ENCODE measurements at regions not wholly inside any gene's neighbourhood (a gene's known extent, or its start where the extent isn't known, plus 50 kb on each side); places are given as distances from the start of the nearest gene placed in this dataset.

DNA sequence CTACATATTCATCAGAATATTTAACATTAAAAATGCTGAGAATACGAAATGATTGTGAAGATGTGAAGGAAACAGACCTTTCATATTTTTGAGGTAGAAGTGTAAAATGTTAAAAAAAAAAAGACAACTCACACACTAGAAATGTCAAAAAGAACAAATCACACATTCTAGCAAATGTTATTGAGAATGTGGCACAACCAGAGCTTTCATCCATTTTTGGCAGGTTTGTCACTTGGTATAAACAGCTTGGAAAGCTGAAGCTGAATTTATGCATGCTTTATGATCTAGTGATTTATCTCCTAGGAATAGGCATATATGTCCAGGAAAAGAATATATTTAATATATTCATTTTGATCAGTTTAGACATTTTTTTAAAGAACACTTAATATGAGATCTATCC is 784.9 kb upstream of the GHITM start:
- no peaks in the 10 kb centered on the region for H3K27me3 ChIP-seq (ENCODE audit: insufficient read depth, low read length)
- CTCF ChIA-PET: no interaction called here
- no peaks in the 10 kb centered on the region for H3K79me2 ChIP-seq (ENCODE audit: insufficient read depth, low read length)
- H2AFZ ChIP-seq (ENCODE audit: low read depth, low read length, poor library complexity, severe bottlenecking): no peak overlapping the region
- H3K9ac ChIP-seq (ENCODE audit: low read length): no peak overlapping the region
- H3K9me3 ChIP-seq (ENCODE audit: control insufficient read depth in 1 of 2, insufficient read depth in 1 of 2, low read depth in 1 of 2, low read length in 2 of 2): peaks cover 5 to 6% of the 10 kb centered on the region in 2 experiments; a peak in 2 of 4 replicates
- POLR2A ChIA-PET: no interaction called here
- DNase-seq (ENCODE audit: low read depth, low spot score) (no peak), ATAC-seq (no peak)
- H3K36me3 ChIP-seq (ENCODE audit: control insufficient read depth in 1 of 2, insufficient read depth in 2 of 2, low read length in 2 of 2): no peaks in the 10 kb centered on the region
- intact Hi-C loops (cut with micrococcal nuclease): no loop called here
- TF ChIP-seq ELF1 (IDR thresholded peaks at IDR 0.05; ENCODE audit: borderline replicate concordance, low read depth) (no peak), EZH2 (IDR thresholded peaks at IDR 0.05) (no peak), SRF (IDR thresholded peaks at IDR 0.05; ENCODE audit: low read depth) (no peak), POLR2A (IDR thresholded peaks at IDR 0.05; ENCODE audit: borderline replicate concordance, extremely low read depth, insufficient read depth, insufficient read length) (no peak), SIN3A (IDR thresholded peaks at IDR 0.05; ENCODE audit: low read depth) (no peak), CBX3 (IDR thresholded peaks at IDR 0.05; ENCODE audit: low read depth) (no peak), ZNF274 (IDR thresholded peaks at IDR 0.05; ENCODE audit: low read depth, low read length) (no peak), TCF7L2 (IDR thresholded peaks at IDR 0.05; ENCODE audit: borderline replicate concordance, extremely low read depth, insufficient read depth, insufficient read length) (no peak), YY1 (IDR thresholded peaks at IDR 0.05; ENCODE audit: extremely low read depth, insufficient replicate concordance, low read depth, low read length) (no peak), ZFX (IDR thresholded peaks at IDR 0.05) (no peak), FOSL1 (IDR thresholded peaks at IDR 0.05; ENCODE audit: low read depth) (no peak), POLR2AphosphoS5 (IDR thresholded peaks at IDR 0.05; ENCODE audit: low read depth, low read length) (no peak), RAD21 (IDR thresholded peaks at IDR 0.05; ENCODE audit: low read depth) (no peak)
- TF ChIP-seq, protein P1, sequence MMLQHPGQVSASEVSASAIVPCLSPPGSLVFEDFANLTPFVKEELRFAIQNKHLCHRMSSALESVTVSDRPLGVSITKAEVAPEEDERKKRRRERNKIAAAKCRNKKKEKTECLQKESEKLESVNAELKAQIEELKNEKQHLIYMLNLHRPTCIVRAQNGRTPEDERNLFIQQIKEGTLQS (IDR thresholded peaks at IDR 0.05): no peak
- no peaks in the 10 kb centered on the region for H3K9me2 ChIP-seq (ENCODE audit: insufficient read depth)
- no TSS peak for BruUV-seq (replicated peaks)
- H3K27ac ChIP-seq (ENCODE audit: low read depth, low read length): no peak overlapping the region
- H4K20me1 ChIP-seq (ENCODE audit: insufficient read depth): no peaks in the 10 kb centered on the region
- RAD21 ChIA-PET (ENCODE audit: low non-redundant PET in 1 of 2, low total read pairs in 2 of 2, uncharacterized antibody in 2 of 2, unreplicated experiment in 2 of 2): no interaction called here
- no peaks in the 10 kb centered on the region for H3K4me1 ChIP-seq (ENCODE audit: control insufficient read depth in 1 of 2, insufficient read depth in 2 of 2, low read length in 2 of 2)
- H3K4me2 ChIP-seq (ENCODE audit: low read length): no peak overlapping the region
- no peak overlapping the region for H3K4me3 ChIP-seq (replicated peaks in 1 of 2; ENCODE audit: low read depth in 1 of 2, low read length in 2 of 2)

Measured in HCT116 (cell line).